GM18508 (cell line): ENCODE measurements at regions not wholly inside any gene's neighbourhood (a gene's known extent, or its start where the extent isn't known, plus 50 kb on each side); places are given as distances from the start of the nearest gene placed in this dataset.
"Not testable (repeated sequence)": the region's sequence is repeated elsewhere in the genome, so short reads cannot be mapped to it uniquely, and the experiment has no call there.

Source experiments
- ATAC-seq: cut with Tn5 transposase; IDR thresholded peaks from one replicate; pipeline ENCODE4 v1.9.1; 2021; ENCODE audit warnings: moderate number of reproducible peaks; ENCODE audit not compliant: insufficient read depth, unreplicated experiment

- ATAC-seq, result no peak
Measured at GRCh38 chr17:72558971-72559476, 438.2 kb downstream of the SOX9 start.

DNA sequence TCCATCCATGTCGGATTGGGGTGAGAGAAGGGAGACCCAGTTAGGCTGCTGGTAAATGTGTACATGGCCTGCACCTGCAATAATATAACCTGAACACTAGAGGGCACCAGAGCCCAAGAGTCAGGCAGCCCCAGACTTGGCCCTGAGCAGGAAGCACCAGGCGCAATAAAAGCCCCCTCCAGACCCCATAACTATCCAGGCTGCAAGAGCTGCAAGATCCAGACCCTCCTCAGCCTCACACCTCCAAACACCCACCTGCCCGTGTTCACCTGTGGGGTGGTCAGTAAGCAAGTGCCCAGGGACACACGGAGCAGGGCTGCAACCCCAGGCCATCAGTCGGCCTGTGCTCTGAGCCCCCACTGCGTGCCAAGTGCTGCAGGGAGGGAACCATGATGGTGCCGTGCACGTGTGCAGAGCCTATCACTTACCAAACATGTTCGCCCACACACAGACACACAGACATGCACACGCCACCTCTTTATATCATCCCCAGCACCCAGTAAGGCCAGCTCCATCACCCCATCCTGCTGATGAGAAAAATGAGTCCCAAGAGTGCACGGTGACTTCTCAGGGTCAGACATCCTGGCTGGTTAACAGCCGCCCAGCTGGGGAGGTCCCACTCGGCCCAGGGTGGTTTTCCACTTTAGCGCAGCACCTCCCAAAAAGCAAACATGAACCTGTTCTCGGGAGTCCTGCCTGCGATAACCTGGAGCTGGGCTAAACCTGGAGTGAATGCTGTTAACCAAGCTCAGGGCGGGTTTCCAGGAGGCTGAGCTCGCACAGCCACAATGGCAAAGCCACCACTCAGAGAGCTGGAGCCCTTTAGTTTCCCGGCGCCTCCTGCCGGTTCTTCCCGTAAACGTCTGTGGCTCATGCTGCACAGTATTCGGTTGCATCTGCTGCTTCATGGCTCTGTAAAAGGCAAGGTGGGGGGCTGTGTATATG, 439.8 kb downstream of the SOX9 start:
- ATAC-seq, result peak; percentile 71

GRCh38 chr17:72561266-72561665, 440.4 kb downstream of the SOX9 start:
- no peak for ATAC-seq

DNA sequence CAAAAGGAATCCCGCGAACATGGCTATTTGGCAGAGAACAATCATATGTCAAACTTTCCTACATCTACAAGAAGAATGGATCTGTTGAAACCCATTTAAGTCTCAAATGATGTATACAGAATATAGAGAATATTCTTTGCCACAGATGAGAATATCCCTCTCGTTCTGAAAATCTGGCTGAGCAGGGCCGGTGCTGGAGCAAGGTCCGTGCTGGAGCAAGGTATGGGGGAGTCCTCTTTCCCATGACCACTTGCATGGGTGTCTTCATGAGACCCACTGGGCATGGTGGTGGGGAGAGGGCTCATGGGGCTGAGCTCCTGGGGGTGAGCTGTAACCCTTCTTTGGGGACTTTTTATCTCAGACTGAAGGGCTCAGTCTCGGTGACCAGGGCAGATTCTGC, 440.9 kb downstream of the SOX9 start:
- ATAC-seq, result no peak

GRCh38 chr17:72562615-72563188, 441.9 kb downstream of the SOX9 start:
- ATAC-seq, result no peak

- no peak for ATAC-seq
Measured at GRCh38 chr17:72563952-72564351, 443.1 kb downstream of the SOX9 start.

DNA sequence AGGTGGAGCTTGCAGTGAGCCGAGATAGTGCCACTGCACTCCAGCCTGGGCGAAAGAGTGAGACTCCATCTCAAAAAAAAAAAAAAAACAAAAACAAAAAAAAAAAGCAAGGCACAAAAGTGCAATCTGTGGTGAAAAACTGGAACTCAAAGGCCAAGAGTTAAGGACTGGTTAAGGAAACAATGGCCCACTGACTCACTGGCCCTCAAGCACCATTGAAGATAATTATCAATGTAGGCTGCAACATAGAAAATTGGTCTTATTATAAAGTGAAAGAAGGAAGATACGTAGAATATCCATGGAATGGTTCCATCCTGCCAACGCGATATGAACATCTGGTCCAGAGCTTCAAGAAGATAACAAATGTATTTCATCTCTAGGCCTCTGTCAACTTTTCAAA, 444.2 kb downstream of the SOX9 start:
- no peak for ATAC-seq

- ATAC-seq, result no peak
Measured at GRCh38 chr17:72565758-72566157, 444.9 kb downstream of the SOX9 start.

DNA sequence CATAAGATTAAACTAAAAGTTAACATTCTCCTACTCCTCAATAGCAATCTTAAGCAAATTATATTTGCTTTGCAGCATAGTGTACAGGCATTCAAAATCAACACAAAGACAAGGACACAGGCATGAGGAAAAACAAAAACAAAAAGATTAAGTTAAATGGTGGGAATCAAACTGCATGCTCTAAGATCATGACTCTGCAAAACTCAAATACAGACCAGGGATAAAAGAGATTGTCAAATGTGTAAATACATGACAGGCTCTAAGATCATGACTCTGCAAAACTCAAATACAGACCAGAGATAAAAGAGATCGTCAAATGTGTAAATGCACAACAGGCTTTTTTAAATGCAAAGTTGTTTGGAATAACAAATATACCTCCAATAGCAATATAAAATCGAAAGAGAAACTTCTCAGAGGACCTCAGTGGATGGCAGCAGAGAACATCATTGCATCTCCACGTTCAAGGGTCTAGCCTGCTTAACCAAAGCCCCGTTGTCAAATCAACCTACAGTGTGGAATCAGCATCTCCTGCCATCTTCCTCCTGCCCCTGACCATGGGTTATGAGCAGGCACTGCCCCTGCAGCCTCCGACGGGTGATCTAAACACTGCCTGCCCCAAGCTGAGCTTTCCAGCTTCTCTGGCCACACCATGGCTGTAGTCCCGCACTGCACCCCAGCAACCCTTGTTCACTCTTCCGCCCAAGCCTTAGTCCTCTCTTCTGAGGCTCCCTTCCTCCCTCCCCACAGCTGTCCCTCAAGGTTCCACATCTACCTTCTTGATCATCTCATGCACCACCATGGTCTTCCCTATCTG, 446.1 kb downstream of the SOX9 start:
- ATAC-seq, result no peak

DNA sequence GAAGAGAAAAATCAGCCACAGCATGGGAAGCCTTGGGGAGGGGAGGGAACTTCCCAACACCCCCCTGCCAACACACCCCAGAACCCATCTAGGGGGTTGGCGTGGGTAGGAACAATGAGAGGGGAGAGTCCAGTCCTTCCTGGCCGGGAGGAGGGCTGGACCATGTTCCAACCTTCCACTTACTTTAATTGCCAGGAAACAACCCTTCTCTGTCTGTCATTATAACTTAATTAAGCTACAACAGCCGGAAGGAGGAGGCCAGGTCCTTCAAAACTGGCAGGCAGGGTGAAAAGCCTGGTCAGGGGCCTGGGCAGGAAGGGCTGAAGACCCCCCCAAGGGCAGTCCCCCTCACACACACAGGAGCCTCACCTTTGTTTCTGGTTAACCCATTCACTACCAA, 447.0 kb downstream of the SOX9 start:
- ATAC-seq, result no peak

- no peak for ATAC-seq
Measured at GRCh38 chr17:72569148-72569946, 448.5 kb downstream of the SOX9 start.

DNA sequence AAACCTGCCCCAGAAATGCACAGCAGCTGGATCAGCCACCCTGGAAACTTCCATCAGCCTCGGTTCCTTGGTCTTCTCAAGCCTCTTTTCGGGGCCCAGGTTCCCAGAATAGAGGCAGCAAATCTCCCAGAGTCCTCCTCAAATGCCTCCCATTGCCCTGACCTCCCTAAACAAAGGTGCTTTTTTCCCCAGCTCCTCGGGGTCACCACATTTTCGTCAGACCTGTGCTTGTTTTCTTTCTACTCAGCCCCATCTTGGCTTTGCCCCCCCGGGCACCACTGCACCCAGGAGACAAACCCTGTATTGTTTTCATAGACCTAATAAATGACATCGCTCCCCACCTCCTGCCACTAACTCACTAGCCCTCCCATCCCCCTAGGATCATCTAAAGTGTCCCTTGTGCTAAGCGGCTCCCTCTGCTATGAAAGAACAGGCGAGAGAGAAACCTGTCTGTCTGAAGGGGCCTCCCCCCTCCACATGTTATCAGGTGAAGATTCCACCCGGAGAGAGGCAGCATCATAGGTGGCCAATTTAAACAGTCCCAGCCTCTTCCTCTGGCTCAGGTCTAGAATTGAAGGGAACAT, 451.1 kb downstream of the SOX9 start:
- ATAC-seq, result no peak

GRCh38 chr17:72572604-72573491, 452.0 kb downstream of the SOX9 start:
- ATAC-seq, result no peak

GRCh38 chr17:72573492-72573801, 452.6 kb downstream of the SOX9 start:
- not testable (repeated sequence) for ATAC-seq

DNA sequence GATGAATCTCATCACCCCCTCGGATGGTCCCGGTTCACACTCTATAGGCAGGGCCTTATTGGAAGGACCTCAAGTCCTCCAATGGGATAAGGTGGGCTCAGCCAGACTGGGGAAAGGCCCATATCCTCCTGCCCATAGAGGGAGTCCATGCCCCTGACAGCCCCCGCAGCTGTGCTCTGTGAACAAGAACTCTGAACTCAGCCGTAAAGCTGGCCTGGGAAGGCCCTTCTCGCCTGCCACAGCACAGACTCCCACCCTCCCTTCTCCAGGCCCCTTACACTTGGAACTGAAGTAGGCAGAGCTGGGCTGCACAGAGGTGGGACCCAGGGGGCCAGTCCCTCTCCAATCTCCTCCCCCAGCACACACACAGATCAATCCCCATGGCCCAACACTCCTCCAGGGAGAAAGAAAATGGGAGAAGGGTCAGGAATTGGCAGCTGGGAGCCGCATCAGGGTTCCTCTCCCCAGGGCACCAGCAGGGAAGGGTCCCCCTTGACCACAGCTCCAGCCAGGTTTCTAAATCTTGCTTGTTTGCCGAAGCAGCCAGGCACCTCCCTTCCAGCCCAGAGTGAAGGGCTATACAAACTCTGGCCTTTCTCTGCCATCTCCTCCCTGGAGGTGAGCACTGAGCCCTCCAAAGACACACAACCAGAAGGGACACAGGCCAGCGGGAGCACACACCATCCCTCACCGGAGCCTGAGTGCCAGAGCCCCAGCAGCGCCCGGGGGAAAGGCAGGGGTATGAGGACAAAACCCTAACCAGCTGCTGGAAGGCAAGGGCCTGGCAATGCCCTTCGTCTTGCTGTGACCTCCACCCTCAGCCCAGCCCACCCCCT, 454.1 kb downstream of the SOX9 start:
- no peak for ATAC-seq

- ATAC-seq, result no peak
Measured at GRCh38 chr17:72575542-72576233, 454.9 kb downstream of the SOX9 start.

DNA sequence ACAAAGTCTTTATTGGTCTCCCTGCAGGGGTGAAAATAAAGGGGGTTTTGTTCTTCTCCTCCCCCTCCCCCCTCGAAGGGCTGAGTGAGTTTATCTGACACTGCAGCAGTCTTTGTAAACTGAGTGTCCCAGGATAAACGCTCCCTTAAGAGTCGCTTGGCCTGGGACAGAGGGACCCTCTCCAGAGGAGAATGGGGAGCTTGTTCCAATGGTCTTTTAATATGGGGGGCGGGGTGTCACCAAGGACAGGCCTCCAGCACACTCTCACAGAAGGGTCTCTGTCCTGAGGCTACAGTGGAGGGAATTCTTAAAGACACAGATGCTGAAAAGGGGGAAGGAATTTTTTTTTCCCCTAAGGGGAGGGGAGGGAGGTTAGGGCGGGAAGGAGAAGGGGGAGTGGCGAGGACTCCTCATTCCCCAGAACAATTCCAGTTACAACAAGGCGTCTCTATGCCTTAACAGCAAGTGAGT, 455.5 kb downstream of the SOX9 start:
- ATAC-seq, result no peak
